ENCODE measurements at regions not wholly inside any gene's neighbourhood (a gene's known extent, or its start where the extent isn't known, plus 50 kb on each side); places are given as distances from the start of the nearest gene placed in this dataset.

DNA sequence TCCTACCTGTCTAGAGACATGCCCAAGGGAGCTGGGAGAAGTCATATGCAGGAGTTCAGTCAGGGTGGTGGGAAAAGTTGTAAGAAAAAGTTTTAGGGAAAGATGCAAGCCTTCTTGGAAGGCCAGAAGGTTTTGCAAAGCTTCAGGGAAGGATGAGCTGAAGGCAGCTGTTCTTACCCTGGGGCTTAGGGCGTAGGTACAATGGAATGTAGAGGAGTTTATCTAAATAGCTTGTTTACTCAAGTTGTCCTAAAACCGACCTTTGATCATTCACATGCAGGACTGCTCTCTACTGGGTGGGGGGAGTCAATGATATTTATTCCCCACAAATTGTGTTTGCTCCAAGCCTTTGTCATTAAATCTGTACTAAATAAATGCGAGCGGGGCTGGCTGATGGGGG is 277.0 kb downstream of the CRPPA start:
- TF ChIP-seq CTCF (IDR thresholded peaks at IDR 0.05; ENCODE audit: insufficient read depth, low read depth, low read length) = no peak
- no peak for TF ChIP-seq EZH2 (IDR thresholded peaks at IDR 0.05; ENCODE audit: insufficient read depth, low read length)

All from astrocyte (in vitro differentiated cells and primary cell).